ENCODE measurements at regions not wholly inside any gene's neighbourhood (a gene's known extent, or its start where the extent isn't known, plus 50 kb on each side); places are given as distances from the start of the nearest gene placed in this dataset.

- WGBS = 79% methylated on average over 1 of the region's 1 CpG
- no peak for DNase-seq (ENCODE audit: low read depth in 6 of 9, low spot score in 9 of 9)
- H3K27ac ChIP-seq (ENCODE audit: low read depth in 1 of 2, low read length in 1 of 2) = no peak overlapping the region
Measured at GRCh38 chr5:15234911-15235310, 265.1 kb upstream of the FBXL7 start.

GRCh38 chr5:15234366-15234765 is 265.6 kb upstream of the FBXL7 start:
- 32% methylated on average over 2 of the region's 2 CpGs for WGBS
- DNase-seq (ENCODE audit: low read depth in 6 of 9, low spot score in 9 of 9) = no peak
- no peaks in the 10 kb centered on the region for H3K27me3 ChIP-seq (ENCODE audit: control insufficient read depth in 2 of 2, insufficient read depth in 1 of 2, low read length in 1 of 2)
- H3K4me1 ChIP-seq (ENCODE audit: control insufficient read depth in 2 of 2, insufficient read depth in 2 of 2, low read length in 2 of 2) = no peaks in the 10 kb centered on the region
- no peak overlapping the region for H3K4me3 ChIP-seq (ENCODE audit: low read length in 2 of 2)
- no peak overlapping the region for H3K27ac ChIP-seq (ENCODE audit: low read depth in 1 of 2, low read length in 1 of 2)
- H3K9me3 ChIP-seq (ENCODE audit: control insufficient read depth in 2 of 2, insufficient read depth in 1 of 2, low read length in 1 of 2) = no peaks in the 10 kb centered on the region
- no peaks in the 10 kb centered on the region for H3K36me3 ChIP-seq (ENCODE audit: control insufficient read depth in 2 of 2, insufficient read depth in 2 of 2, low read length in 1 of 2)

More at GRCh38 chr5:15234911-15235310, 265.1 kb upstream of the FBXL7 start:
- no peaks in the 10 kb centered on the region for H3K4me1 ChIP-seq (ENCODE audit: control insufficient read depth in 2 of 2, insufficient read depth in 2 of 2, low read length in 2 of 2)
- no peaks in the 10 kb centered on the region for H3K27me3 ChIP-seq (ENCODE audit: control insufficient read depth in 2 of 2, insufficient read depth in 1 of 2, low read length in 1 of 2)
- H3K9me3 ChIP-seq (ENCODE audit: control insufficient read depth in 2 of 2, insufficient read depth in 1 of 2, low read length in 1 of 2) = no peaks in the 10 kb centered on the region
- H3K36me3 ChIP-seq (ENCODE audit: control insufficient read depth in 2 of 2, insufficient read depth in 2 of 2, low read length in 1 of 2) = no peaks in the 10 kb centered on the region
- no peak overlapping the region for H3K4me3 ChIP-seq (ENCODE audit: low read length in 2 of 2)

GRCh38 chr5:15233566-15233965 is 266.4 kb upstream of the FBXL7 start:
- H3K4me3 ChIP-seq (ENCODE audit: low read length in 2 of 2) = no peak overlapping the region
- DNase-seq (ENCODE audit: low read depth in 6 of 9, low spot score in 9 of 9) = no peak
- H3K4me1 ChIP-seq (ENCODE audit: control insufficient read depth in 2 of 2, insufficient read depth in 2 of 2, low read length in 2 of 2) = no peaks in the 10 kb centered on the region
- H3K36me3 ChIP-seq (ENCODE audit: control insufficient read depth in 2 of 2, insufficient read depth in 2 of 2, low read length in 1 of 2) = no peaks in the 10 kb centered on the region
- no peak overlapping the region for H3K27ac ChIP-seq (ENCODE audit: low read depth in 1 of 2, low read length in 1 of 2)
- no peaks in the 10 kb centered on the region for H3K9me3 ChIP-seq (ENCODE audit: control insufficient read depth in 2 of 2, insufficient read depth in 1 of 2, low read length in 1 of 2)
- no peaks in the 10 kb centered on the region for H3K27me3 ChIP-seq (ENCODE audit: control insufficient read depth in 2 of 2, insufficient read depth in 1 of 2, low read length in 1 of 2)
- 87% methylated on average over 8 of the region's 8 CpGs for WGBS

- no peaks in the 10 kb centered on the region for H3K36me3 ChIP-seq (ENCODE audit: control insufficient read depth in 2 of 2, insufficient read depth in 2 of 2, low read length in 1 of 2)
- no peaks in the 10 kb centered on the region for H3K9me3 ChIP-seq (ENCODE audit: control insufficient read depth in 2 of 2, insufficient read depth in 1 of 2, low read length in 1 of 2)
- DNase-seq (ENCODE audit: low read depth in 6 of 9, low spot score in 9 of 9) = no peak
- no peak overlapping the region for H3K4me3 ChIP-seq (ENCODE audit: low read length in 2 of 2)
- H3K27me3 ChIP-seq (ENCODE audit: control insufficient read depth in 2 of 2, insufficient read depth in 1 of 2, low read length in 1 of 2) = no peaks in the 10 kb centered on the region
- WGBS = 41% methylated on average over 2 of the region's 2 CpGs
- no peaks in the 10 kb centered on the region for H3K4me1 ChIP-seq (ENCODE audit: control insufficient read depth in 2 of 2, insufficient read depth in 2 of 2, low read length in 2 of 2)
- no peak overlapping the region for H3K27ac ChIP-seq (ENCODE audit: low read depth in 1 of 2, low read length in 1 of 2)
Measured at GRCh38 chr5:15222156-15222555, 277.8 kb upstream of the FBXL7 start.

GRCh38 chr5:15220642-15221173 is 279.3 kb upstream of the FBXL7 start:
- H3K27ac ChIP-seq (ENCODE audit: low read depth in 1 of 2, low read length in 1 of 2) = no peak overlapping the region
- no peak for DNase-seq (ENCODE audit: low read depth in 6 of 9, low spot score in 9 of 9)
- H3K36me3 ChIP-seq (ENCODE audit: control insufficient read depth in 2 of 2, insufficient read depth in 2 of 2, low read length in 1 of 2) = no peaks in the 10 kb centered on the region
- H3K9me3 ChIP-seq (ENCODE audit: control insufficient read depth in 2 of 2, insufficient read depth in 1 of 2, low read length in 1 of 2) = no peaks in the 10 kb centered on the region
- 98% methylated on average over 5 of the region's 5 CpGs for WGBS
- H3K4me3 ChIP-seq (ENCODE audit: low read length in 2 of 2) = no peak overlapping the region
- H3K27me3 ChIP-seq (ENCODE audit: control insufficient read depth in 2 of 2, insufficient read depth in 1 of 2, low read length in 1 of 2) = no peaks in the 10 kb centered on the region
- H3K4me1 ChIP-seq (ENCODE audit: control insufficient read depth in 2 of 2, insufficient read depth in 2 of 2, low read length in 2 of 2) = no peaks in the 10 kb centered on the region

GRCh38 chr5:15215056-15215455 is 284.9 kb upstream of the FBXL7 start:
- no peak for DNase-seq (ENCODE audit: low read depth in 6 of 9, low spot score in 9 of 9)
- Histone ChIP-seq H3K4me1 (ENCODE audit: control insufficient read depth in 2 of 2, insufficient read depth in 2 of 2, low read length in 2 of 2) (no peaks in the 10 kb centered on the region), H3K27ac (ENCODE audit: low read depth in 1 of 2, low read length in 1 of 2) (no peak overlapping the region), H3K36me3 (ENCODE audit: control insufficient read depth in 2 of 2, insufficient read depth in 2 of 2, low read length in 1 of 2) (no peaks in the 10 kb centered on the region), H3K4me3 (ENCODE audit: low read length in 2 of 2) (no peak overlapping the region), H3K9me3 (ENCODE audit: control insufficient read depth in 2 of 2, insufficient read depth in 1 of 2, low read length in 1 of 2) (no peaks in the 10 kb centered on the region), H3K27me3 (ENCODE audit: control insufficient read depth in 2 of 2, insufficient read depth in 1 of 2, low read length in 1 of 2) (no peaks in the 10 kb centered on the region)
- WGBS = 85% methylated on average over 2 of the region's 2 CpGs

- 95% methylated on average over 1 of the region's 1 CpG for WGBS
- Histone ChIP-seq H3K4me3 (ENCODE audit: low read length in 2 of 2) (no peak overlapping the region), H3K9me3 (ENCODE audit: control insufficient read depth in 2 of 2, insufficient read depth in 1 of 2, low read length in 1 of 2) (no peaks in the 10 kb centered on the region), H3K4me1 (ENCODE audit: control insufficient read depth in 2 of 2, insufficient read depth in 2 of 2, low read length in 2 of 2) (no peaks in the 10 kb centered on the region), H3K27ac (ENCODE audit: low read depth in 1 of 2, low read length in 1 of 2) (no peak overlapping the region), H3K36me3 (ENCODE audit: control insufficient read depth in 2 of 2, insufficient read depth in 2 of 2, low read length in 1 of 2) (no peaks in the 10 kb centered on the region), H3K27me3 (ENCODE audit: control insufficient read depth in 2 of 2, insufficient read depth in 1 of 2, low read length in 1 of 2) (no peaks in the 10 kb centered on the region)
- no peak for DNase-seq (ENCODE audit: low read depth in 6 of 9, low spot score in 9 of 9)
Measured at GRCh38 chr5:15214010-15214409, 286.0 kb upstream of the FBXL7 start.

GRCh38 chr5:15209053-15209762 is 290.8 kb upstream of the FBXL7 start:
- Histone ChIP-seq H3K27me3 (ENCODE audit: control insufficient read depth in 2 of 2, insufficient read depth in 1 of 2, low read length in 1 of 2) (no peaks in the 10 kb centered on the region), H3K27ac (ENCODE audit: low read depth in 1 of 2, low read length in 1 of 2) (no peak overlapping the region), H3K9me3 (ENCODE audit: control insufficient read depth in 2 of 2, insufficient read depth in 1 of 2, low read length in 1 of 2) (no peaks in the 10 kb centered on the region), H3K4me3 (ENCODE audit: low read length in 2 of 2) (no peak overlapping the region), H3K36me3 (ENCODE audit: control insufficient read depth in 2 of 2, insufficient read depth in 2 of 2, low read length in 1 of 2) (no peaks in the 10 kb centered on the region), H3K4me1 (ENCODE audit: control insufficient read depth in 2 of 2, insufficient read depth in 2 of 2, low read length in 2 of 2) (no peaks in the 10 kb centered on the region)
- no peak for DNase-seq (ENCODE audit: low read depth in 6 of 9, low spot score in 9 of 9)
- WGBS = 72% methylated on average over 3 of the region's 3 CpGs

GRCh38 chr5:15206133-15206532 is 293.8 kb upstream of the FBXL7 start:
- H3K36me3 ChIP-seq (ENCODE audit: control insufficient read depth in 2 of 2, insufficient read depth in 2 of 2, low read length in 1 of 2) = no peaks in the 10 kb centered on the region
- H3K27ac ChIP-seq (ENCODE audit: low read depth in 1 of 2, low read length in 1 of 2) = no peak overlapping the region
- H3K27me3 ChIP-seq (ENCODE audit: control insufficient read depth in 2 of 2, insufficient read depth in 1 of 2, low read length in 1 of 2) = no peaks in the 10 kb centered on the region
- H3K4me3 ChIP-seq (ENCODE audit: low read length in 2 of 2) = no peak overlapping the region
- no peak for DNase-seq (ENCODE audit: low read depth in 6 of 9, low spot score in 9 of 9)
- peaks cover 0 to 7% of the 10 kb centered on the region in 2 donors for H3K9me3 ChIP-seq (ENCODE audit: control insufficient read depth in 2 of 2, insufficient read depth in 1 of 2, low read length in 1 of 2)
- no peaks in the 10 kb centered on the region for H3K4me1 ChIP-seq (ENCODE audit: control insufficient read depth in 2 of 2, insufficient read depth in 2 of 2, low read length in 2 of 2)
- 95% methylated on average over 1 of the region's 1 CpG for WGBS

Data from thymus (tissue), 11 donors.